HepG2 (cell line): ENCODE measurements at regions not wholly inside any gene's neighbourhood (a gene's known extent, or its start where the extent isn't known, plus 50 kb on each side); places are given as distances from the start of the nearest gene placed in this dataset.

Experiments used
- ATAC-seq: fragments of 200-7000 bp; cut with Tn5 transposase; 3 replicates; pipeline ENCODE4 v1.9.1; 2020; ENCODE audit warnings: mild to moderate bottlenecking, moderate library complexity
- BruUV-seq: library from RNA; stranded (reverse); fragments of 400-500 nt; replicated peaks from 2 replicates; lab custom pipeline; 2021; lab: Mats Ljungman, UMichigan
- CTCF ChIA-PET: fragments of 300-600 bp; formaldehyde crosslinking; extraction: SDS; loops from one replicate; lab custom pipeline; 2021; ENCODE audit warnings: low total read pairs, inconsistent platforms, low intra/inter-chr PET ratio; lab: Yijun Ruan, JAX
- POLR2A ChIA-PET: fragments of 350-600 bp; sonication (Branson Sonifier 250); formaldehyde crosslinking; loops from one replicate; lab custom pipeline; 2020; ENCODE audit warnings: antibody characterized with exemption, inconsistent platforms; lab: Yijun Ruan, JAX
- DNase-seq: peaks from one replicate; pipeline ENCODE4 v3.0.0-alpha.2; 2015; ENCODE audit warnings: low spot score
- FAIRE-seq: peaks from 3 replicates; lab custom pipeline; 2011; peaks lifted over from hg19 to GRCh38; lab: Jason Lieb, UNC
- H2AFZ ChIP-seq: one replicate; pipeline ENCODE4 v1.6.1; 2011; ENCODE audit warnings: low read length, inconsistent platforms
- H3K27ac ChIP-seq: fragments of 300-600 bp; 3 replicates; pipeline ENCODE4 v1.8.0; 2011; ENCODE audit warnings: mixed run types, mild to moderate bottlenecking, mixed read lengths, low read length, inconsistent platforms; ENCODE audit not compliant: insufficient read depth; ENCODE audit errors: extremely low read length
- H3K27me3 ChIP-seq, 2 experiments: fragments of 200-600 bp in 1 of 2; 2 replicates in 1 of 2; 3 replicates in 1 of 2; pipeline versions ENCODE4 v1.6.0 to v1.8.0; 2011; ENCODE audit warnings: low read length in 2 of 2, mild to moderate bottlenecking in 2 of 2, moderate library complexity in 2 of 2, inconsistent platforms in 1 of 2; ENCODE audit not compliant: insufficient read depth in 2 of 2, control insufficient read depth in 1 of 2
- H3K36me3 ChIP-seq, 2 experiments: fragments of 200-600 bp in 1 of 2; replicated peaks in 1 of 2; 2 replicates in 1 of 2; 3 replicates in 1 of 2; pipeline versions ENCODE4 v1.5.1 to v1.8.0; 2011; ENCODE audit warnings: low read length in 2 of 2, inconsistent platforms in 1 of 2; ENCODE audit not compliant: insufficient read depth in 2 of 2, control insufficient read depth in 1 of 2
- H3K4me1 ChIP-seq: 2 replicates; pipeline ENCODE4 v1.5.1; 2012; ENCODE audit warnings: low read length, inconsistent platforms; ENCODE audit not compliant: insufficient read depth
- H3K4me2 ChIP-seq: 2 replicates; pipeline ENCODE4 v1.6.0; 2011; ENCODE audit warnings: low read depth, low read length, inconsistent platforms
- H3K4me3 ChIP-seq, 3 experiments: fragments of 200-600 bp in 1 of 3; sonication (generic), shearing (Covaris generic) in 1 of 3; replicated peaks in 1 of 3; 2 replicates each; pipeline ENCODE4 v1.5.1; 2011 to 2016; ENCODE audit warnings: low read length in 3 of 3, inconsistent platforms in 2 of 3, low read depth in 2 of 3, mild to moderate bottlenecking in 2 of 3, control low read depth in 1 of 3, mixed read lengths in 1 of 3; ENCODE audit not compliant: insufficient read depth in 1 of 3
- H3K79me2 ChIP-seq: one replicate; pipeline ENCODE4 v1.6.1; 2011; ENCODE audit warnings: low read length, inconsistent platforms; ENCODE audit not compliant: insufficient read depth
- H3K9ac ChIP-seq: 2 replicates; pipeline ENCODE4 v1.6.0; 2011; ENCODE audit warnings: mild to moderate bottlenecking, low read depth, low read length, inconsistent platforms; ENCODE audit not compliant: insufficient read depth
- H3K9me3 ChIP-seq: 2 replicates; pipeline ENCODE4 v1.5.1; 2012; ENCODE audit warnings: mild to moderate bottlenecking, low read length
- H4K20me1 ChIP-seq: 2 replicates; pipeline ENCODE4 v1.6.0; 2011; ENCODE audit warnings: inconsistent platforms, mild to moderate bottlenecking, low read length, moderate library complexity; ENCODE audit not compliant: insufficient read depth
- DR1 ChIP-seq: sonication (generic); formaldehyde crosslinking; IDR thresholded peaks from 2 replicates; pipeline ENCODE4 v1.8.0; 2021; ENCODE audit warnings: mild to moderate bottlenecking, missing genetic modification reagents, inconsistent platforms
- HBP1 ChIP-seq: IDR thresholded peaks from 2 replicates; pipeline ENCODE4 v1.6.1; 2016; ENCODE audit warnings: low read depth, control low read depth
- KLF13 ChIP-seq: sonication (generic); formaldehyde crosslinking; IDR thresholded peaks from 2 replicates; pipeline ENCODE4 v1.4.0; 2020; ENCODE audit warnings: mild to moderate bottlenecking, missing genetic modification reagents
- in situ Hi-C: cut with HindIII; loops from 2 replicates; pipeline ENCODE4 v1.10.0; 2017; ENCODE audit warnings: low pct_unique_long_range_greater_than_20kb; ENCODE audit not compliant: extremely low pct_ligation_motif_present
- intact Hi-C: fragments of 100-400 bp; cut with micrococcal nuclease; formaldehyde crosslinking; loops from one replicate; pipeline ENCODE4 v1.10.0; 2022; ENCODE audit not compliant: unreplicated experiment
- TF ChIP-seq, protein P1 (sequence below): sonication (generic); formaldehyde crosslinking; conservative IDR thresholded peaks from 2 replicates; pipeline ENCODE4 v1.4.0; 2020; ENCODE audit warnings: mild to moderate bottlenecking, missing genetic modification reagents, moderate library complexity

GRCh38 chr6:100212131-100212530 is 218.1 kb upstream of the MCHR2 start:
- no TSS peak for BruUV-seq
- Histone ChIP-seq H3K4me1 (no peaks in the 10 kb centered on the region), H3K4me2 (no peak overlapping the region), H3K9ac (no peak overlapping the region), H3K36me3 (no peaks in the 10 kb centered on the region), H3K4me3 (no peak overlapping the region), H3K27ac (no peak overlapping the region), H3K79me2 (no peaks in the 10 kb centered on the region), H3K27me3 (no peaks in the 10 kb centered on the region), H3K9me3 (no peaks in the 10 kb centered on the region), H4K20me1 (no peaks in the 10 kb centered on the region), H2AFZ (no peak overlapping the region)
- ATAC-seq (no peak), DNase-seq (no peak), FAIRE-seq (no peak)
- ChIA-PET POLR2A (no interaction called here), CTCF (no interaction called here)
- intact Hi-C loops, result no loop called here
- in situ Hi-C loops, result no loop called here
- no peak for TF ChIP-seq KLF13 (CRISPR knock-in tag)
- no peak for TF ChIP-seq HBP1 (CRISPR knock-in tag)
- TF ChIP-seq, protein P1, sequence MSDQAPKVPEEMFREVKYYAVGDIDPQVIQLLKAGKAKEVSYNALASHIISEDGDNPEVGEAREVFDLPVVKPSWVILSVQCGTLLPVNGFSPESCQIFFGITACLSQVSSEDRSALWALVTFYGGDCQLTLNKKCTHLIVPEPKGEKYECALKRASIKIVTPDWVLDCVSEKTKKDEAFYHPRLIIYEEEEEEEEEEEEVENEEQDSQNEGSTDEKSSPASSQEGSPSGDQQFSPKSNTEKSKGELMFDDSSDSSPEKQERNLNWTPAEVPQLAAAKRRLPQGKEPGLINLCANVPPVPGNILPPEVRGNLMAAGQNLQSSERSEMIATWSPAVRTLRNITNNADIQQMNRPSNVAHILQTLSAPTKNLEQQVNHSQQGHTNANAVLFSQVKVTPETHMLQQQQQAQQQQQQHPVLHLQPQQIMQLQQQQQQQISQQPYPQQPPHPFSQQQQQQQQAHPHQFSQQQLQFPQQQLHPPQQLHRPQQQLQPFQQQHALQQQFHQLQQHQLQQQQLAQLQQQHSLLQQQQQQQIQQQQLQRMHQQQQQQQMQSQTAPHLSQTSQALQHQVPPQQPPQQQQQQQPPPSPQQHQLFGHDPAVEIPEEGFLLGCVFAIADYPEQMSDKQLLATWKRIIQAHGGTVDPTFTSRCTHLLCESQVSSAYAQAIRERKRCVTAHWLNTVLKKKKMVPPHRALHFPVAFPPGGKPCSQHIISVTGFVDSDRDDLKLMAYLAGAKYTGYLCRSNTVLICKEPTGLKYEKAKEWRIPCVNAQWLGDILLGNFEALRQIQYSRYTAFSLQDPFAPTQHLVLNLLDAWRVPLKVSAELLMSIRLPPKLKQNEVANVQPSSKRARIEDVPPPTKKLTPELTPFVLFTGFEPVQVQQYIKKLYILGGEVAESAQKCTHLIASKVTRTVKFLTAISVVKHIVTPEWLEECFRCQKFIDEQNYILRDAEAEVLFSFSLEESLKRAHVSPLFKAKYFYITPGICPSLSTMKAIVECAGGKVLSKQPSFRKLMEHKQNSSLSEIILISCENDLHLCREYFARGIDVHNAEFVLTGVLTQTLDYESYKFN (CRISPR knock-in tag), result no peak
- no peak for TF ChIP-seq DR1
- TF ChIP-seq, all 625 proteins: peak for 0
